PC-3 (cell line): ENCODE measurements at regions not wholly inside any gene's neighbourhood (a gene's known extent, or its start where the extent isn't known, plus 50 kb on each side); places are given as distances from the start of the nearest gene placed in this dataset.

ENCODE experiments used
- ATAC-seq: fragments of 200-7000 bp; cut with Tn5 transposase; 2 replicates; pipeline ENCODE4 v1.9.1; 2020; ENCODE audit warnings: mild to moderate bottlenecking, moderate library complexity
- BruUV-seq: library from RNA; stranded (reverse); fragments of 400-500 nt; replicated peaks from 2 replicates; lab custom pipeline; 2021; lab: Mats Ljungman, UMichigan
- CTCF ChIA-PET: fragments of 300-600 bp; sonication (Branson Sonifier 250); formaldehyde crosslinking; loops from one replicate; lab custom pipeline; 2022; ENCODE audit warnings: antibody characterized with exemption; lab: Charles Lee
- POLR2A ChIA-PET: fragments of 300-600 bp; sonication (Branson Sonifier 250); formaldehyde crosslinking; loops from one replicate; lab custom pipeline; 2022; ENCODE audit warnings: antibody characterized with exemption; ENCODE audit not compliant: unreplicated experiment; lab: Charles Lee
- DNase-seq: peaks from one replicate; pipeline ENCODE4 v3.0.0-alpha.2; 2015
- H2AFZ ChIP-seq: fragments of 300-600 bp; sonication (generic); 2 replicates; pipeline ENCODE4 v1.6.0; 2016; ENCODE audit warnings: antibody characterized with exemption, low read length
- H3F3A ChIP-seq: fragments of 300-600 bp; sonication (generic); one replicate; pipeline ENCODE4 v1.6.0; 2017; ENCODE audit warnings: antibody characterized with exemption, low read length, control low read depth, mild to moderate bottlenecking; ENCODE audit not compliant: unreplicated experiment
- H3K27ac ChIP-seq: fragments of 300-600 bp; sonication (generic); 2 replicates; pipeline ENCODE4 v1.5.1; 2016; ENCODE audit warnings: mild to moderate bottlenecking, low read length
- H3K27me3 ChIP-seq: fragments of 300-600 bp; sonication (generic); 2 replicates; pipeline ENCODE4 v1.6.1; 2016; ENCODE audit warnings: low read length, mixed read lengths
- H3K36me3 ChIP-seq: fragments of 300-600 bp; sonication (generic); 2 replicates; pipeline ENCODE4 v1.6.1; 2016; ENCODE audit warnings: low read depth, mixed run types, low read length, mixed read lengths
- H3K4me1 ChIP-seq: fragments of 300-600 bp; sonication (generic); 2 replicates; pipeline ENCODE4 v1.5.1; 2016; ENCODE audit warnings: low read length; ENCODE audit not compliant: insufficient read depth
- H3K4me2 ChIP-seq: fragments of 300-600 bp; sonication (generic); 2 replicates; pipeline ENCODE4 v1.6.0; 2016; ENCODE audit warnings: low read length
- H3K4me3 ChIP-seq: fragments of 300-600 bp; sonication (generic); 2 replicates; pipeline ENCODE4 v1.5.1; 2016; ENCODE audit warnings: mild to moderate bottlenecking, low read length, mixed read lengths
- H3K79me2 ChIP-seq: fragments of 300-600 bp; sonication (generic); 2 replicates; pipeline ENCODE4 v1.6.1; 2017; ENCODE audit warnings: low read length, mixed read lengths
- H3K9ac ChIP-seq: fragments of 300-600 bp; sonication (generic); 2 replicates; pipeline ENCODE4 v1.6.0; 2016; ENCODE audit warnings: mild to moderate bottlenecking, low read length
- H3K9me2 ChIP-seq: fragments of 300-600 bp; sonication (generic); replicated peaks from 2 replicates; pipeline ENCODE4 v1.6.1; 2016; ENCODE audit warnings: mixed run types, low read length, mixed read lengths
- H3K9me3 ChIP-seq: fragments of 300-600 bp; sonication (generic); 2 replicates; pipeline ENCODE4 v1.6.1; 2016; ENCODE audit warnings: low read length, mixed read lengths
- H4K20me1 ChIP-seq: fragments of 300-600 bp; sonication (generic); 2 replicates; pipeline ENCODE4 v1.6.1; 2016; ENCODE audit warnings: low read length, mixed read lengths
- CTCF ChIP-seq: fragments of 300-600 bp; sonication (generic); conservative IDR thresholded peaks from 2 replicates; pipeline ENCODE4 v1.5.1; 2017; ENCODE audit warnings: antibody characterized with exemption, low read depth, mild to moderate bottlenecking, low read length
- EZH2 ChIP-seq: fragments of 300-600 bp; sonication (generic); IDR thresholded peaks from one replicate; pipeline ENCODE4 v1.6.1; 2017; ENCODE audit warnings: antibody characterized with exemption, mild to moderate bottlenecking, low read length; ENCODE audit not compliant: unreplicated experiment
- EZH2phosphoT487 ChIP-seq: fragments of 300-600 bp; sonication (generic); IDR thresholded peaks from 2 replicates; pipeline ENCODE4 v1.6.1; 2018; ENCODE audit warnings: mild to moderate bottlenecking, antibody characterized with exemption, low read length, borderline replicate concordance
- intact Hi-C: fragments of 100-400 bp; cut with micrococcal nuclease; formaldehyde crosslinking; loops from 2 replicates; pipeline ENCODE4 v1.9.0; 2023

- Histone ChIP-seq H3K4me3 (no peak overlapping the region), H3K9ac (no peak overlapping the region), H3K27me3 (no peaks in the 10 kb centered on the region), H3K9me3 (no peaks in the 10 kb centered on the region), H3K36me3 (no peaks in the 10 kb centered on the region), H3K4me2 (no peak overlapping the region), H4K20me1 (no peaks in the 10 kb centered on the region), H3K4me1 (no peaks in the 10 kb centered on the region), H3K9me2 (no peaks in the 10 kb centered on the region), H2AFZ (no peak overlapping the region), H3K27ac (no peak overlapping the region), H3F3A (no peaks in the 10 kb centered on the region), H3K79me2 (no peaks in the 10 kb centered on the region)
- BruUV-seq, result no TSS peak
- CTCF ChIA-PET, result no interaction called here
- intact Hi-C loops, result no loop called here
- POLR2A ChIA-PET, result no interaction called here
- no peak for TF ChIP-seq EZH2phosphoT487
- no peak for TF ChIP-seq EZH2
- TF ChIP-seq CTCF, result no peak
- no peak for ATAC-seq
- DNase-seq, result no peak
Measured at GRCh38 chr6:113475392-113475791, 381.8 kb upstream of the MARCKS start.

- Histone ChIP-seq H3K36me3 (no peaks in the 10 kb centered on the region), H3K27me3 (no peaks in the 10 kb centered on the region), H3K4me3 (no peak overlapping the region), H3K9me3 (no peaks in the 10 kb centered on the region), H3K27ac (no peak overlapping the region), H3K4me2 (no peak overlapping the region), H3K9ac (no peak overlapping the region), H2AFZ (no peak overlapping the region), H3K9me2 (no peaks in the 10 kb centered on the region), H3K79me2 (no peaks in the 10 kb centered on the region), H4K20me1 (no peaks in the 10 kb centered on the region), H3F3A (no peaks in the 10 kb centered on the region), H3K4me1 (no peaks in the 10 kb centered on the region)
- no TSS peak for BruUV-seq
- no peak for ATAC-seq
- CTCF ChIA-PET, result no interaction called here
- peak; percentile 4 for DNase-seq
- POLR2A ChIA-PET, result interaction anchor here (0.6 kb wide), 1 partner anchor 255 kb away, joined by 3 read pairs; no protein-coding TSS in a partner anchor
- intact Hi-C loops, result no loop called here
- TF ChIP-seq EZH2, result no peak
- TF ChIP-seq EZH2phosphoT487, result no peak
- no peak for TF ChIP-seq CTCF
Measured at GRCh38 chr6:113476937-113477839, 380.0 kb upstream of the MARCKS start.

GRCh38 chr6:113480616-113481015, 376.5 kb upstream of the MARCKS start:
- Histone ChIP-seq H3K79me2 (no peaks in the 10 kb centered on the region), H2AFZ (no peak overlapping the region), H3K27ac (no peak overlapping the region), H3K9me3 (no peaks in the 10 kb centered on the region), H3K9ac (no peak overlapping the region), H3F3A (no peaks in the 10 kb centered on the region), H3K9me2 (no peaks in the 10 kb centered on the region), H3K27me3 (no peaks in the 10 kb centered on the region), H3K4me1 (no peaks in the 10 kb centered on the region), H3K36me3 (no peaks in the 10 kb centered on the region), H3K4me3 (no peak overlapping the region), H3K4me2 (no peak overlapping the region), H4K20me1 (no peaks in the 10 kb centered on the region)
- ChIA-PET POLR2A (no interaction called here), CTCF (no interaction called here)
- no TSS peak for BruUV-seq
- intact Hi-C loops, result loop anchor here (10.0 kb wide), 1 partner anchor 696 kb away; no protein-coding TSS in a partner anchor
- TF ChIP-seq EZH2 (no peak), CTCF (no peak), EZH2phosphoT487 (no peak)
- no peak for ATAC-seq
- DNase-seq, result no peak
